Choroid plexus epithelial cell (primary cell): ENCODE measurements at regions not wholly inside any gene's neighbourhood (a gene's known extent, or its start where the extent isn't known, plus 50 kb on each side); places are given as distances from the start of the nearest gene placed in this dataset.
A peak's percentile ranks its signal among the peaks of the same experiment; 100 is the strongest.

Source experiments
- DNase-seq: peaks from one replicate; pipeline ENCODE4 v3.0.0-alpha.2; 2010; ENCODE audit warnings: low read depth
- H3K4me3 ChIP-seq: 2 replicates; pipeline ENCODE4 v1.5.1; 2011; ENCODE audit warnings: low read depth, mild to moderate bottlenecking, control low read depth, low read length, moderate library complexity
- TF ChIP-seq, protein P1 (sequence below): conservative IDR thresholded peaks from 2 replicates; pipeline ENCODE4 v1.5.1; 2011; ENCODE audit warnings: low read depth, mild to moderate bottlenecking, control low read depth, inconsistent platforms, low read length, moderate library complexity

DNA sequence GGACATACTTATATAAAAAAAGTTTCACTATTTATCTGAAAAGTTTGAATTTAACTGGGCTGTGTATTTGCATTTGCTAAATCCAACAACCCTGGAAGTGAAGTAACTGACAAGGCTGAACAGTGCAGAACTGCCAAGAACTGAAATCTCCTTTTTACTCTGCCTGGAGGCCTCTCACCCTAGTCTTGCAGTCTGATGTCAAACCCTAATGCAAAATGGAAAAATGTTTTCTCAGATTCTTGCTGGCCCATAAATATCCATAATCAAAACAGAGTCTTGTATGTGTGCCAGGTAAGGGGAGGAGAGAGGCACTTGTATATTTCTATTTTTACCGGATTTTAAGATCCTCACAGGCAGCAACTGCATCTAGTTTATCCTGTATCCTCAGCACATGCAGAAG lies 432.7 kb upstream of the KLF4 start:
- TF ChIP-seq, protein P1, sequence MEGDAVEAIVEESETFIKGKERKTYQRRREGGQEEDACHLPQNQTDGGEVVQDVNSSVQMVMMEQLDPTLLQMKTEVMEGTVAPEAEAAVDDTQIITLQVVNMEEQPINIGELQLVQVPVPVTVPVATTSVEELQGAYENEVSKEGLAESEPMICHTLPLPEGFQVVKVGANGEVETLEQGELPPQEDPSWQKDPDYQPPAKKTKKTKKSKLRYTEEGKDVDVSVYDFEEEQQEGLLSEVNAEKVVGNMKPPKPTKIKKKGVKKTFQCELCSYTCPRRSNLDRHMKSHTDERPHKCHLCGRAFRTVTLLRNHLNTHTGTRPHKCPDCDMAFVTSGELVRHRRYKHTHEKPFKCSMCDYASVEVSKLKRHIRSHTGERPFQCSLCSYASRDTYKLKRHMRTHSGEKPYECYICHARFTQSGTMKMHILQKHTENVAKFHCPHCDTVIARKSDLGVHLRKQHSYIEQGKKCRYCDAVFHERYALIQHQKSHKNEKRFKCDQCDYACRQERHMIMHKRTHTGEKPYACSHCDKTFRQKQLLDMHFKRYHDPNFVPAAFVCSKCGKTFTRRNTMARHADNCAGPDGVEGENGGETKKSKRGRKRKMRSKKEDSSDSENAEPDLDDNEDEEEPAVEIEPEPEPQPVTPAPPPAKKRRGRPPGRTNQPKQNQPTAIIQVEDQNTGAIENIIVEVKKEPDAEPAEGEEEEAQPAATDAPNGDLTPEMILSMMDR, result no peak
- H3K4me3 ChIP-seq, result no peak overlapping the region
- DNase-seq, result peak; percentile 15

DNA sequence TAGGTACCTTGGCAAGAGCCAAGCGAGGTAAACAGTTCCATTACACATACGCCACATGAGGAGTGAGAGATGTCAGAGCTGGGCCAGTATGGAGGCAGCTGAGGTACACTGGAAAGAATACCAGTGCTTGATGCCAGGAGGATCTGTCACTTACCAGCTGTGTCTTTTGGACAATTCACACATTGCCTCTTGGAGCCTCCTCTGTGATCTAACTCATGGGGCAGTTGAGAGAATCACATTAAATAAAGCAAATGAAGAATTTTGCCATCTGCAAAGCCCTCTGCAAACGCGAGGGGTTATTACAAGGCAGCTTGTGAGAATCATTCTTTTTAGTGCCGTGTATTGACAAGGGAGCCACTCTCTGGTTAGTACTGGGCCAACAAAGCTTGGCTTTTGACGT lies 429.7 kb upstream of the KLF4 start:
- H3K4me3 ChIP-seq, result no peak overlapping the region
- TF ChIP-seq, protein P1, result no peak
- no peak for DNase-seq

DNA sequence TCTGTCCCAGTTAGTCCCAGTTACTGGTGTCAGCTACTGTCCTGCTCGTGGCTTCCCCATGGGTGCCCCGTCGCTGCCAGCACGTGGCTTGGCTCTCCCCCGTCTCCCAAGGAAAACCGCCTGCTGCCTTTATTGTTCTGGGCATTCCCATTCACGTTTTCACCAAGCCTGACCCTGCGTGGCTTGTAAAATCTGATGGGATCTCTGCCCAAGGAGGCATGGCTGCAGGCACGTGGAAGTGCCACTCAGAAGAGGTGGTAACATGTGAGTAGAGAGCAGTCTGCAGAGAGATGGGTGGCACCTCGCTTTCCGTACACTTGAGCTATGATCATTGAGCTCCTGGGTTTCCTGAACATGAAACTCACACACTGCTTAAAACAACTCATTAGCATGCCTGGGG lies 429.2 kb upstream of the KLF4 start:
- no peak for DNase-seq
- TF ChIP-seq, protein P1, result no peak
- H3K4me3 ChIP-seq, result no peak overlapping the region

DNA sequence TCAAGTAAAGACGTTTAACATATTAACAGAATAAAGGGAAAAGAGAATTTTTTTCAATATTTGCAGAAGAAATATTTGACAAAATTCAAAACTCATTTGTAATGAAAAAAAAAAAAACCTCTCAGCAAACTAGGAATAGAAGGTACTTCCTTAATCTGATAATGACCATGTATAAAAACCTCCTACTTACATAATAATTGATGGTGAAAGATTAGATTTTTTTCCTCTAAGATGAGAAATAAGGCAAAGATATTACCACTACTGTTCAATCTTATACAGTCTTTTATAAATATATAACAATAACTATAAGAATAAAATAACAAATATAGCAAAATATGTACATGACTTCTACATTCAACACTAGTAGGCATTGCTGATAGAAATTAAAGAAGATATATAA lies 424.6 kb upstream of the KLF4 start:
- no peak for DNase-seq
- no peak overlapping the region for H3K4me3 ChIP-seq
- TF ChIP-seq, protein P1, result no peak

DNA sequence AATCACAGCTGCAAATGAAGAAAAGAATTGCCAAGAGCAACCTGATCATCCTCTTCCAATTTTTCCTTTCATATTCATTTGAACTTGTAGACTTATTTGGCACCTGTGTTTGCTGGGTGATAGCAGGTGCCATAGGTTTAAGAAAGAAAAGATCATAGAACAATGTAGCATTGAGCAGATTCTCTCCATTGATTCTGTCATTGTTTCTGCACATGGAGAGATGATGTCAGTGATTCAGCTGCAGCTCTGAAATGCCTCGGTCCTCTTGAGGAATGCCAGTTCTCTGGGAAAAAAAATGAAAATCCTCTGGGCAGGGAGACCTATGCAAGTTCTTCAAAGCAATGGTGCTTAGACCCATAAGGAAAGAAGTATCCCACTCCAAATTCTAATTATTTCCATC lies 418.1 kb upstream of the KLF4 start:
- H3K4me3 ChIP-seq, result no peak overlapping the region
- TF ChIP-seq, protein P1, result no peak
- no peak for DNase-seq

DNA sequence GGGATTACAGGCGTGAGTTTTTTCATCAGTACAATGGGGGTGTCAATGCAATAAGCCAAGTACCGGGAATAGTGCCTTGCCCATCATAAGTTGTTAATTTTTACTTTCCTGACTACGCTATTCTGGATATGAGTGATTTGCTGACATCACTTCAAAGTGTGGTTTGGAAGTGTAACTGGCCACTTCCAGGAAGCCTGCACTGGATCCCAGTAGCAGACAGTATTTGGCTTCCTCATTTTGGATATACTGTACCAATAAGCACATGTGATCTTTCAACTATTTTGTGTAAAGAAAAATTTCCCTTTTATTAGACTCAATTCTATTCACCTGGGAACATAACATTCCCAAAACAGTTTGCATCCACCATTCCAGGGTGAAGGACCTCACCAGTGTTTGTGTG lies 417.7 kb upstream of the KLF4 start:
- TF ChIP-seq, protein P1, result no peak
- H3K4me3 ChIP-seq, result no peak overlapping the region

DNA sequence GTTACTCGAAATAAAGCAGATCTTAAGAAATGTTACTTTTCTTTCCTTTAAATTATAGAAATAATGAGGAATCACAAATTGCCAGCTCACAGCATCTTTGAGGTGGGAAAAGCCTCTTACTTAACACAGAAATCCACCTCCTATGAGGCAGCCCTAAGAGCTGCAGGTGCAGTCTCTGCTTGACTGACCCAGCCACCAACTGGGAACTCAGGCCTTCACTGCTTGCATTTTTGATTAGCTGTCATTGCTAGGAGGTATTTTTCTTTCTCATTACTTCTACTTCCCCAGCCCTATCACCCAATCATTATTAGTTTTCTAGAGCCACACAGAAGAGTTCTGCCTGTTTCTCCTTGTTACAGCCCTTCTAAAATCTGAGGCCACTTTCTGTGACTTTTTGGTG lies 416.5 kb upstream of the KLF4 start:
- H3K4me3 ChIP-seq, result no peak overlapping the region
- TF ChIP-seq, protein P1, result no peak
- DNase-seq, result no peak

More for the DNA sequence above, 417.7 kb upstream of the KLF4 start:
- no peak for DNase-seq
